ENCODE measurements at regions not wholly inside any gene's neighbourhood (a gene's known extent, or its start where the extent isn't known, plus 50 kb on each side); places are given as distances from the start of the nearest gene placed in this dataset.

- no peak overlapping the region for H4K91ac ChIP-seq (ENCODE audit: low read depth, low read length)
- no peaks in the 10 kb centered on the region for H3K9me3 ChIP-seq (ENCODE audit: insufficient read depth, low read depth, low read length)
- no peaks in the 10 kb centered on the region for H3K36me3 ChIP-seq (ENCODE audit: control insufficient read depth in 1 of 2, insufficient read depth in 2 of 2, low read length in 2 of 2)
- no peaks in the 10 kb centered on the region for H3K79me1 ChIP-seq (ENCODE audit: low read length)
- H2BK5ac ChIP-seq (ENCODE audit: low read depth, low read length, poor library complexity) = no peak overlapping the region
- H3K27me3 ChIP-seq (ENCODE audit: insufficient read depth, low read length) = no peaks in the 10 kb centered on the region
- H2BK120ac ChIP-seq (ENCODE audit: insufficient read depth, low read length, poor library complexity) = no peak overlapping the region
- H3K4me3 ChIP-seq (ENCODE audit: low read depth, low read length) = no peak overlapping the region
- H3K4me2 ChIP-seq (ENCODE audit: low read length) = no peak overlapping the region
- H2AK5ac ChIP-seq (ENCODE audit: low read length) = no peak overlapping the region
- H4K12ac ChIP-seq (ENCODE audit: low read depth, low read length) = no peak overlapping the region
- H4K8ac ChIP-seq (ENCODE audit: low read depth, low read length) = no peak overlapping the region
- no peak overlapping the region for H3K9ac ChIP-seq (ENCODE audit: low read length)
- DNase-seq = no peak
- no peak overlapping the region for H3K27ac ChIP-seq (ENCODE audit: low read depth, low read length)
- no peak overlapping the region for H2AFZ ChIP-seq (ENCODE audit: insufficient read depth, low read length, poor library complexity)
- no peak overlapping the region for H2BK12ac ChIP-seq (ENCODE audit: low read length)
- no peak overlapping the region for H3K4ac ChIP-seq (ENCODE audit: low read depth, low read length)
- WGBS (ENCODE audit: extremely low coverage, insufficient coverage, insufficient read length) = no CpG with 5 or more reads among the region's 2 CpGs
- H3K79me2 ChIP-seq (ENCODE audit: control insufficient read depth, insufficient read depth, low read length, poor library complexity) = no peaks in the 10 kb centered on the region
- H3K18ac ChIP-seq (ENCODE audit: low read length) = no peak overlapping the region
- H3K23ac ChIP-seq (ENCODE audit: low read length) = no peak overlapping the region
- no peak overlapping the region for H3K14ac ChIP-seq (ENCODE audit: low read length)
- H3K4me1 ChIP-seq (ENCODE audit: control insufficient read depth in 1 of 2, insufficient read depth in 2 of 2, low read length in 2 of 2) = no peaks in the 10 kb centered on the region
Measured at GRCh38 chr18:29496152-29496680, 1319.3 kb upstream of the CDH2 start.

GRCh38 chr18:29494371-29494770 is 1317.4 kb upstream of the CDH2 start:
- Histone ChIP-seq H2BK12ac (ENCODE audit: low read length) (no peak overlapping the region), H3K9me3 (ENCODE audit: insufficient read depth, low read depth, low read length) (no peaks in the 10 kb centered on the region), H2AK5ac (ENCODE audit: low read length) (no peak overlapping the region), H4K8ac (ENCODE audit: low read depth, low read length) (no peak overlapping the region), H3K4me2 (ENCODE audit: low read length) (no peak overlapping the region), H3K14ac (ENCODE audit: low read length) (no peak overlapping the region), H2BK5ac (ENCODE audit: low read depth, low read length, poor library complexity) (no peak overlapping the region), H3K79me1 (ENCODE audit: low read length) (no peaks in the 10 kb centered on the region), H3K23ac (ENCODE audit: low read length) (no peak overlapping the region), H3K9ac (ENCODE audit: low read length) (no peak overlapping the region), H3K36me3 (ENCODE audit: control insufficient read depth in 1 of 2, insufficient read depth in 2 of 2, low read length in 2 of 2) (no peaks in the 10 kb centered on the region), H3K4me1 (ENCODE audit: control insufficient read depth in 1 of 2, insufficient read depth in 2 of 2, low read length in 2 of 2) (no peaks in the 10 kb centered on the region), H3K27me3 (ENCODE audit: insufficient read depth, low read length) (no peaks in the 10 kb centered on the region), H3K18ac (ENCODE audit: low read length) (no peak overlapping the region), H3K27ac (ENCODE audit: low read depth, low read length) (no peak overlapping the region), H3K79me2 (ENCODE audit: control insufficient read depth, insufficient read depth, low read length, poor library complexity) (no peaks in the 10 kb centered on the region), H2AFZ (ENCODE audit: insufficient read depth, low read length, poor library complexity) (no peak overlapping the region), H3K4me3 (ENCODE audit: low read depth, low read length) (no peak overlapping the region), H4K12ac (ENCODE audit: low read depth, low read length) (no peak overlapping the region), H3K4ac (ENCODE audit: low read depth, low read length) (no peak overlapping the region), H2BK120ac (ENCODE audit: insufficient read depth, low read length, poor library complexity) (no peak overlapping the region), H4K91ac (ENCODE audit: low read depth, low read length) (no peak overlapping the region)
- no peak for DNase-seq

GRCh38 chr18:29491907-29492306 is 1315.0 kb upstream of the CDH2 start:
- no peak overlapping the region for H4K8ac ChIP-seq (ENCODE audit: low read depth, low read length)
- no peaks in the 10 kb centered on the region for H3K36me3 ChIP-seq (ENCODE audit: control insufficient read depth in 1 of 2, insufficient read depth in 2 of 2, low read length in 2 of 2)
- no peak overlapping the region for H3K4me2 ChIP-seq (ENCODE audit: low read length)
- no peak overlapping the region for H2BK12ac ChIP-seq (ENCODE audit: low read length)
- no peak overlapping the region for H3K4me3 ChIP-seq (ENCODE audit: low read depth, low read length)
- WGBS (ENCODE audit: extremely low coverage, insufficient coverage, insufficient read length) = no CpG with 5 or more reads among the region's 2 CpGs
- H2BK5ac ChIP-seq (ENCODE audit: low read depth, low read length, poor library complexity) = no peak overlapping the region
- no peaks in the 10 kb centered on the region for H3K79me2 ChIP-seq (ENCODE audit: control insufficient read depth, insufficient read depth, low read length, poor library complexity)
- no peak for DNase-seq
- no peak overlapping the region for H2AFZ ChIP-seq (ENCODE audit: insufficient read depth, low read length, poor library complexity)
- no peak overlapping the region for H3K14ac ChIP-seq (ENCODE audit: low read length)
- H3K9me3 ChIP-seq (ENCODE audit: insufficient read depth, low read depth, low read length) = no peaks in the 10 kb centered on the region
- no peak overlapping the region for H4K12ac ChIP-seq (ENCODE audit: low read depth, low read length)
- H3K79me1 ChIP-seq (ENCODE audit: low read length) = no peaks in the 10 kb centered on the region
- H4K91ac ChIP-seq (ENCODE audit: low read depth, low read length) = no peak overlapping the region
- H3K23ac ChIP-seq (ENCODE audit: low read length) = no peak overlapping the region
- no peak overlapping the region for H3K9ac ChIP-seq (ENCODE audit: low read length)
- H3K27me3 ChIP-seq (ENCODE audit: insufficient read depth, low read length) = no peaks in the 10 kb centered on the region
- H2AK5ac ChIP-seq (ENCODE audit: low read length) = no peak overlapping the region
- H3K27ac ChIP-seq (ENCODE audit: low read depth, low read length) = no peak overlapping the region
- no peak overlapping the region for H2BK120ac ChIP-seq (ENCODE audit: insufficient read depth, low read length, poor library complexity)
- no peaks in the 10 kb centered on the region for H3K4me1 ChIP-seq (ENCODE audit: control insufficient read depth in 1 of 2, insufficient read depth in 2 of 2, low read length in 2 of 2)
- H3K4ac ChIP-seq (ENCODE audit: low read depth, low read length) = no peak overlapping the region
- H3K18ac ChIP-seq (ENCODE audit: low read length) = no peak overlapping the region

- no peaks in the 10 kb centered on the region for H3K79me1 ChIP-seq (ENCODE audit: low read length)
Measured at GRCh38 chr18:29488617-29489016, 1311.7 kb upstream of the CDH2 start.

More at GRCh38 chr18:29488617-29489016, 1311.7 kb upstream of the CDH2 start:
- Histone ChIP-seq H3K27me3 (ENCODE audit: insufficient read depth, low read length) (no peaks in the 10 kb centered on the region), H4K8ac (ENCODE audit: low read depth, low read length) (no peak overlapping the region), H2BK120ac (ENCODE audit: insufficient read depth, low read length, poor library complexity) (no peak overlapping the region), H3K14ac (ENCODE audit: low read length) (no peak overlapping the region), H3K23ac (ENCODE audit: low read length) (no peak overlapping the region), H3K4me2 (ENCODE audit: low read length) (no peak overlapping the region), H3K4me3 (ENCODE audit: low read depth, low read length) (no peak overlapping the region), H3K9ac (ENCODE audit: low read length) (no peak overlapping the region), H2BK12ac (ENCODE audit: low read length) (no peak overlapping the region), H4K91ac (ENCODE audit: low read depth, low read length) (no peak overlapping the region), H3K27ac (ENCODE audit: low read depth, low read length) (no peak overlapping the region), H2BK5ac (ENCODE audit: low read depth, low read length, poor library complexity) (no peak overlapping the region), H3K9me3 (ENCODE audit: insufficient read depth, low read depth, low read length) (no peaks in the 10 kb centered on the region), H3K18ac (ENCODE audit: low read length) (no peak overlapping the region), H3K4me1 (ENCODE audit: control insufficient read depth in 1 of 2, insufficient read depth in 2 of 2, low read length in 2 of 2) (no peaks in the 10 kb centered on the region), H2AK5ac (ENCODE audit: low read length) (no peak overlapping the region), H3K79me2 (ENCODE audit: control insufficient read depth, insufficient read depth, low read length, poor library complexity) (no peaks in the 10 kb centered on the region), H3K4ac (ENCODE audit: low read depth, low read length) (no peak overlapping the region), H2AFZ (ENCODE audit: insufficient read depth, low read length, poor library complexity) (no peak overlapping the region), H4K12ac (ENCODE audit: low read depth, low read length) (no peak overlapping the region), H3K36me3 (ENCODE audit: control insufficient read depth in 1 of 2, insufficient read depth in 2 of 2, low read length in 2 of 2) (no peaks in the 10 kb centered on the region)
- WGBS (ENCODE audit: extremely low coverage, insufficient coverage, insufficient read length) = no CpG with 5 or more reads among the region's 2 CpGs
- DNase-seq = no peak
